ENCODE measurements at regions not wholly inside any gene's neighbourhood (a gene's known extent, or its start where the extent isn't known, plus 50 kb on each side); places are given as distances from the start of the nearest gene placed in this dataset.
"Not testable (repeated sequence)": the region's sequence is repeated elsewhere in the genome, so short reads cannot be mapped to it uniquely, and the experiment has no call there.

DNA sequence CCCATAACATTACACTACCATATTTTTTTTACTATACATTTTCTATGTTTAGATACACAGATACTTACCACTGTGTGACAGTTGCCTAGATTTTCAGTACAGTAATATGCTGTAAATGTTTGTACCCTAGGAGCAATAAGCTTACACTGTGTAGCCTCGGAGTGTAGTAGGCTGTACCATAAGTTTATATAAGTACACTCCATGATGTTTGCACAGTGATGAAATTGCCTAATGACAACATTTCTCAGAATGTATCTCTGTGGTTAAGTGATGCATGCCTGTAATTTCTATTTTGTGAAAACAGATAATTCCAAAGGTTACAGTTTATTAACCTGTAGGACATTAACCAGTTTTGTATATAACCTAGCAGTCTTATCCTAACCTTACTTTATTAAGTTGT is 128.1 kb upstream of the RBMS1 start:
- H3K36me3 Mint-ChIP-seq (ENCODE audit: low read depth): peaks cover 5% of the 10 kb centered on the region; the same call in 2 of the 3 replicates
- Histone ChIP-seq H4K20me1 (replicated peaks; ENCODE audit: insufficient read depth) (no peaks in the 10 kb centered on the region), H3K27ac (ENCODE audit: low read depth) (no peak overlapping the region), H3K4me1 (ENCODE audit: insufficient read depth) (no peaks in the 10 kb centered on the region), H3K4me2 (no peak overlapping the region), H3F3A (replicated peaks; ENCODE audit: low read depth) (no peaks in the 10 kb centered on the region), H3K9me2 (ENCODE audit: insufficient read depth) (no peaks in the 10 kb centered on the region), H2AFZ (no peak overlapping the region), H3K27me3 (ENCODE audit: insufficient read depth) (no peaks in the 10 kb centered on the region), H3K36me3 (ENCODE audit: insufficient read depth) (no peaks in the 10 kb centered on the region), H3K79me2 (replicated peaks; ENCODE audit: insufficient read depth) (no peaks in the 10 kb centered on the region), H3K4me3 (no peak overlapping the region)
- TF ChIP-seq EZH2 (IDR thresholded peaks at IDR 0.05; ENCODE audit: low read depth, unreplicated experiment) (no peak), ZNF331 (CRISPR knock-in tag; IDR thresholded peaks at IDR 0.05; ENCODE audit: low read depth) (no peak), CREB1 (CRISPR knock-in tag; IDR thresholded peaks at IDR 0.05; ENCODE audit: low read depth) (no peak)
- TF ChIP-seq, protein P1, sequence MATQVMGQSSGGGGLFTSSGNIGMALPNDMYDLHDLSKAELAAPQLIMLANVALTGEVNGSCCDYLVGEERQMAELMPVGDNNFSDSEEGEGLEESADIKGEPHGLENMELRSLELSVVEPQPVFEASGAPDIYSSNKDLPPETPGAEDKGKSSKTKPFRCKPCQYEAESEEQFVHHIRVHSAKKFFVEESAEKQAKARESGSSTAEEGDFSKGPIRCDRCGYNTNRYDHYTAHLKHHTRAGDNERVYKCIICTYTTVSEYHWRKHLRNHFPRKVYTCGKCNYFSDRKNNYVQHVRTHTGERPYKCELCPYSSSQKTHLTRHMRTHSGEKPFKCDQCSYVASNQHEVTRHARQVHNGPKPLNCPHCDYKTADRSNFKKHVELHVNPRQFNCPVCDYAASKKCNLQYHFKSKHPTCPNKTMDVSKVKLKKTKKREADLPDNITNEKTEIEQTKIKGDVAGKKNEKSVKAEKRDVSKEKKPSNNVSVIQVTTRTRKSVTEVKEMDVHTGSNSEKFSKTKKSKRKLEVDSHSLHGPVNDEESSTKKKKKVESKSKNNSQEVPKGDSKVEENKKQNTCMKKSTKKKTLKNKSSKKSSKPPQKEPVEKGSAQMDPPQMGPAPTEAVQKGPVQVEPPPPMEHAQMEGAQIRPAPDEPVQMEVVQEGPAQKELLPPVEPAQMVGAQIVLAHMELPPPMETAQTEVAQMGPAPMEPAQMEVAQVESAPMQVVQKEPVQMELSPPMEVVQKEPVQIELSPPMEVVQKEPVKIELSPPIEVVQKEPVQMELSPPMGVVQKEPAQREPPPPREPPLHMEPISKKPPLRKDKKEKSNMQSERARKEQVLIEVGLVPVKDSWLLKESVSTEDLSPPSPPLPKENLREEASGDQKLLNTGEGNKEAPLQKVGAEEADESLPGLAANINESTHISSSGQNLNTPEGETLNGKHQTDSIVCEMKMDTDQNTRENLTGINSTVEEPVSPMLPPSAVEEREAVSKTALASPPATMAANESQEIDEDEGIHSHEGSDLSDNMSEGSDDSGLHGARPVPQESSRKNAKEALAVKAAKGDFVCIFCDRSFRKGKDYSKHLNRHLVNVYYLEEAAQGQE (IDR thresholded peaks at IDR 0.05; ENCODE audit: unreplicated experiment): no peak
- H3K27ac Mint-ChIP-seq: no peak overlapping the region
- no peaks in the 10 kb centered on the region for H3K27me3 Mint-ChIP-seq (ENCODE audit: insufficient read depth, low read depth, poor library complexity)
- no peak overlapping the region for H3K4me3 Mint-ChIP-seq
- DNase-seq (ENCODE audit: low spot score) (no peak), ATAC-seq (no peak)
- peaks cover 7% of the 10 kb centered on the region; the same call in 2 of the 3 replicates for H3K4me1 Mint-ChIP-seq
- peaks cover 8% of the 10 kb centered on the region for H3K9me3 Mint-ChIP-seq

DNA sequence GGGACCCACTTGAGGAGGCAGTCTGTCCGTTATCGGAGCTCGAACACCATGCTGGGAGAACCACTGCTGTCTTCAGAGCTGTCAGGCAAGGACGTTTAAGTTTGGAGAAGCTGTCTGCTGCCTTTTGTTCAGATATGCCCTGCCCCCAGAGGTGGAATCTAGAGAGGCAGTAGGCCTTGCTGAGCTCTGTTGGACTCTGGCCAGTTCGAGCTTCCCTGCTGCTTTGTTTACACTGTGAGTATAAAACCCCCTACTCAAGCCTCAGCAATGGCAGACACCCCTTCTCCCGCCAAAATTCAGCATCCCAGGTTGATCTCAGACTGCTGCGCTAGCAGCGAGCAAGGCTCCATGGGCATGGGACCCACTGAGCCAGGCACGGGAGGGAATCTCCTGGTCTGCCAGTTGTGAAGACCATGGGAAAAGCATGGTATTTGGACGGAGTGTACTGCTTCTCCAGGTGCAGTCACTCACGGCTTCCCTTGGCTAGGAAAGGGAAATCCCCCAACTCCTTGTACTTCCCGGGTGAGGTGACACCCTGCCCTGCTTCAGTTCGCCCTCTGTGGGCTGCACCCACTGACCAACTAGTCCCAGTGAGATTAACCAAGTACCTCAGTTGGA is 134.5 kb upstream of the RBMS1 start:
- not testable (repeated sequence) for H3K9me2 ChIP-seq (ENCODE audit: insufficient read depth); H3K4me2 ChIP-seq; H3K36me3 ChIP-seq (ENCODE audit: insufficient read depth); H3K27me3 ChIP-seq (ENCODE audit: insufficient read depth); H3K36me3 Mint-ChIP-seq (ENCODE audit: low read depth); H4K20me1 ChIP-seq (replicated peaks; ENCODE audit: insufficient read depth); H3K27ac ChIP-seq (ENCODE audit: low read depth); H3K4me1 Mint-ChIP-seq; H3K27me3 Mint-ChIP-seq (ENCODE audit: insufficient read depth, low read depth, poor library complexity); H3K9me3 Mint-ChIP-seq; H3K4me1 ChIP-seq (ENCODE audit: insufficient read depth); H3K79me2 ChIP-seq (replicated peaks; ENCODE audit: insufficient read depth); H3F3A ChIP-seq (replicated peaks; ENCODE audit: low read depth); H3K4me3 ChIP-seq; H3K4me3 Mint-ChIP-seq; H3K27ac Mint-ChIP-seq
- ATAC-seq (peak; percentile 39; the same call in 2 of the 3 replicates), DNase-seq (ENCODE audit: low spot score) (peak; percentile 15)
- peak overlapping the region; percentile 88 for H2AFZ ChIP-seq

DNA sequence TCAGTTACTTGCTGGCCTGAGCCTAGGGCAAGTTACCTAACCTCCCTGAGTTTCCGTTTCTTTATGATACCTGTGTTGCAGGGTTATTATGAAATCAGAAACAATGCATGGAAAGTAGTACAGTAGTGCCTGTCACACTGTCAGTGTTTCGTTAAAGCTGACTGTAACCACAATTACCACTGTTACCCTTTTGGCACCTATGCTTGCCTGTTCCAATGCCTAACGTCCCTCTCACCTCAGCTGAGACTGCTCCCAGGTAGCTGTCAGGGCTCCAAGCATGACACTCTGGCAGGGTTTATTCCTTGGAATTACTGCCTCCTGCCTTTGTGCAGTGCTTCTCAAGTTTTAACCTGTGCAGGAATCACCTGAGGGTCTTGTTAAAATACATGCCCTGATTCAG is 135.2 kb upstream of the RBMS1 start:
- no peaks in the 10 kb centered on the region for H3K27me3 Mint-ChIP-seq (ENCODE audit: insufficient read depth, low read depth, poor library complexity)
- no peaks in the 10 kb centered on the region for H3K79me2 ChIP-seq (replicated peaks; ENCODE audit: insufficient read depth)
- H3K9me2 ChIP-seq (ENCODE audit: insufficient read depth): peaks cover 4% of the 10 kb centered on the region; the same call in 1 of the 2 replicates
- H2AFZ ChIP-seq: peak overlapping the region; percentile 88
- H3K4me1 Mint-ChIP-seq: peaks cover 6% of the 10 kb centered on the region; the same call in 2 of the 3 replicates
- H3K4me3 ChIP-seq: no peak overlapping the region
- H3K9me3 Mint-ChIP-seq: peaks cover 8% of the 10 kb centered on the region
- no peak overlapping the region for H3K4me3 Mint-ChIP-seq
- H3K27ac ChIP-seq (ENCODE audit: low read depth): no peak overlapping the region
- H3K27ac Mint-ChIP-seq: no peak overlapping the region
- no peak overlapping the region for H3K4me2 ChIP-seq
- no peaks in the 10 kb centered on the region for H3K27me3 ChIP-seq (ENCODE audit: insufficient read depth)
- H3K4me1 ChIP-seq (ENCODE audit: insufficient read depth): peaks cover 6% of the 10 kb centered on the region
- H4K20me1 ChIP-seq (replicated peaks; ENCODE audit: insufficient read depth): no peaks in the 10 kb centered on the region
- H3K36me3 Mint-ChIP-seq (ENCODE audit: low read depth): peaks cover 5% of the 10 kb centered on the region; the same call in 2 of the 3 replicates
- DNase-seq (ENCODE audit: low spot score): no peak
- ATAC-seq: peak; percentile 23; the same call in 2 of the 3 replicates
- no peaks in the 10 kb centered on the region for H3F3A ChIP-seq (replicated peaks; ENCODE audit: low read depth)
- no peaks in the 10 kb centered on the region for H3K36me3 ChIP-seq (ENCODE audit: insufficient read depth)
- TF ChIP-seq EZH2phosphoT487 (IDR thresholded peaks at IDR 0.05; ENCODE audit: unreplicated experiment) (no peak), JUNB (IDR thresholded peaks at IDR 0.05; ENCODE audit: unreplicated experiment) (no peak)
- TF ChIP-seq, protein P2, sequence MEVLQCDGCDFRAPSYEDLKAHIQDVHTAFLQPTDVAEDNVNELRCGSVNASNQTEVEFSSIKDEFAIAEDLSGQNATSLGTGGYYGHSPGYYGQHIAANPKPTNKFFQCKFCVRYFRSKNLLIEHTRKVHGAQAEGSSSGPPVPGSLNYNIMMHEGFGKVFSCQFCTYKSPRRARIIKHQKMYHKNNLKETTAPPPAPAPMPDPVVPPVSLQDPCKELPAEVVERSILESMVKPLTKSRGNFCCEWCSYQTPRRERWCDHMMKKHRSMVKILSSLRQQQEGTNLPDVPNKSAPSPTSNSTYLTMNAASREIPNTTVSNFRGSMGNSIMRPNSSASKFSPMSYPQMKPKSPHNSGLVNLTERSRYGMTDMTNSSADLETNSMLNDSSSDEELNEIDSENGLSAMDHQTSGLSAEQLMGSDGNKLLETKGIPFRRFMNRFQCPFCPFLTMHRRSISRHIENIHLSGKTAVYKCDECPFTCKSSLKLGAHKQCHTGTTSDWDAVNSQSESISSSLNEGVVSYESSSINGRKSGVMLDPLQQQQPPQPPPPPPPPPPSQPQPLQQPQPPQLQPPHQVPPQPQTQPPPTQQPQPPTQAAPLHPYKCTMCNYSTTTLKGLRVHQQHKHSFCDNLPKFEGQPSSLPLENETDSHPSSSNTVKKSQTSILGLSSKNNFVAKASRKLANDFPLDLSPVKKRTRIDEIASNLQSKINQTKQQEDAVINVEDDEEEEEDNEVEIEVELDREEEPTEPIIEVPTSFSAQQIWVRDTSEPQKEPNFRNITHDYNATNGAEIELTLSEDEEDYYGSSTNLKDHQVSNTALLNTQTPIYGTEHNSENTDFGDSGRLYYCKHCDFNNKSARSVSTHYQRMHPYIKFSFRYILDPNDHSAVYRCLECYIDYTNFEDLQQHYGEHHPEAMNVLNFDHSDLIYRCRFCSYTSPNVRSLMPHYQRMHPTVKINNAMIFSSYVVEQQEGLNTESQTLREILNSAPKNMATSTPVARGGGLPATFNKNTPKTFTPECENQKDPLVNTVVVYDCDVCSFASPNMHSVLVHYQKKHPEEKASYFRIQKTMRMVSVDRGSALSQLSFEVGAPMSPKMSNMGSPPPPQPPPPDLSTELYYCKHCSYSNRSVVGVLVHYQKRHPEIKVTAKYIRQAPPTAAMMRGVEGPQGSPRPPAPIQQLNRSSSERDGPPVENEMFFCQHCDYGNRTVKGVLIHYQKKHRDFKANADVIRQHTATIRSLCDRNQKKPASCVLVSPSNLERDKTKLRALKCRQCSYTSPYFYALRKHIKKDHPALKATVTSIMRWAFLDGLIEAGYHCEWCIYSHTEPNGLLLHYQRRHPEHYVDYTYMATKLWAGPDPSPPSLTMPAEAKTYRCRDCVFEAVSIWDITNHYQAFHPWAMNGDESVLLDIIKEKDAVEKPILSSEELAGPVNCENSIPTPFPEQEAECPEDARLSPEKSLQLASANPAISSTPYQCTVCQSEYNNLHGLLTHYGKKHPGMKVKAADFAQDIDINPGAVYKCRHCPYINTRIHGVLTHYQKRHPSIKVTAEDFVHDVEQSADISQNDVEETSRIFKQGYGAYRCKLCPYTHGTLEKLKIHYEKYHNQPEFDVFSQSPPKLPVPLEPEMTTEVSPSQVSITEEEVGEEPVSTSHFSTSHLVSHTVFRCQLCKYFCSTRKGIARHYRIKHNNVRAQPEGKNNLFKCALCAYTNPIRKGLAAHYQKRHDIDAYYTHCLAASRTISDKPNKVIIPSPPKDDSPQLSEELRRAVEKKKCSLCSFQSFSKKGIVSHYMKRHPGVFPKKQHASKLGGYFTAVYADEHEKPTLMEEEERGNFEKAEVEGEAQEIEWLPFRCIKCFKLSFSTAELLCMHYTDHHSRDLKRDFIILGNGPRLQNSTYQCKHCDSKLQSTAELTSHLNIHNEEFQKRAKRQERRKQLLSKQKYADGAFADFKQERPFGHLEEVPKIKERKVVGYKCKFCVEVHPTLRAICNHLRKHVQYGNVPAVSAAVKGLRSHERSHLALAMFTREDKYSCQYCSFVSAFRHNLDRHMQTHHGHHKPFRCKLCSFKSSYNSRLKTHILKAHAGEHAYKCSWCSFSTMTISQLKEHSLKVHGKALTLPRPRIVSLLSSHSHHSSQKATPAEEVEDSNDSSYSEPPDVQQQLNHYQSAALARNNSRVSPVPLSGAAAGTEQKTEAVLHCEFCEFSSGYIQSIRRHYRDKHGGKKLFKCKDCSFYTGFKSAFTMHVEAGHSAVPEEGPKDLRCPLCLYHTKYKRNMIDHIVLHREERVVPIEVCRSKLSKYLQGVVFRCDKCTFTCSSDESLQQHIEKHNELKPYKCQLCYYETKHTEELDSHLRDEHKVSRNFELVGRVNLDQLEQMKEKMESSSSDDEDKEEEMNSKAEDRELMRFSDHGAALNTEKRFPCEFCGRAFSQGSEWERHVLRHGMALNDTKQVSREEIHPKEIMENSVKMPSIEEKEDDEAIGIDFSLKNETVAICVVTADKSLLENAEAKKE (CRISPR knock-in tag; IDR thresholded peaks at IDR 0.05): no peak
